ENCODE measurements at regions not wholly inside any gene's neighbourhood (a gene's known extent, or its start where the extent isn't known, plus 50 kb on each side); places are given as distances from the start of the nearest gene placed in this dataset.
A peak's percentile ranks its signal among the peaks of the same experiment; 100 is the strongest.

DNA sequence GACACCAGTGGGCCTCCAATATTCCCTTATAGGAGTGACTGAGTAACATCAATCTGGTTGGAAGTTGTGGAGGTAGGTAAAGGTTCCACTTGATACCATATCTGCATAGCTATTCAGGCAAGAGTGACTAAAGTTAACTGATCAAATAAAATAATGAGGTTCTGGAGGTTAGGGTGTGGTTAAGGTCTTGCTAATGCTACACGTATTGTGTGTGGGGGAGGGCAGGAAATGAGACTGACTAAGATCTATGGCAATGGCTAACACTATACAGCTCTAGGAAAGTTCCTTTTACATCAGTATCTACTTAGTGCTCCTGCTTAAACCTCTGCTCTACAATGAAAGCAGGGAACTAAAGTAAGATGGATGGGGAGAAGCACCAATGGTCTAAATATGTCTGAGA lies 149.1 kb upstream of the MGAT5 start:
- peak; percentile 13 to 26 for DNase-seq

GRCh38 chr2:134107402-134107801 lies 146.5 kb upstream of the MGAT5 start:
- DNase-seq: no peak

GRCh38 chr2:134108113-134108512 lies 145.8 kb upstream of the MGAT5 start:
- no peak for DNase-seq

- DNase-seq: no peak
Observed at GRCh38 chr2:134109246-134109645, 144.6 kb upstream of the MGAT5 start.

- DNase-seq: no peak
Observed at GRCh38 chr2:134109725-134110124, 144.1 kb upstream of the MGAT5 start.

GRCh38 chr2:134110532-134110931 lies 143.3 kb upstream of the MGAT5 start:
- no peak for DNase-seq

DNA sequence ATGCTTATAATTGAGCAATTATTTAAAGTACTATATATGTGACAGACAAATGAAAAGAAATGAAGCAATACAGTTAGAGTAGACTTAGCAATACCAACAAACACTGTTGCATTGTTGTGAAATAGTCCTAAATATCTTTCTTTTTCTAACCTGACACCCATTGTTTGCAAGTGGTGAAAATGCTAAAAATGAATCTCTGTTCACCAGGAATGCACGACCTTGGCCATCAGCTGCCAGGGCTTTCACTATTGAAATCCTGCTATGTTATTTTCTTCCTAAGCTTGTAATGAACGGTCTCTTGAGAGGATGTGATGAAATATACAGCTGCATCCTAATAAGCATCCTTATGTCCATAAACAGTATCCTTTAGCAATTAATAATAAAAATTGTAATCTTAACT lies 136.2 kb upstream of the MGAT5 start:
- no peak for DNase-seq

DNA sequence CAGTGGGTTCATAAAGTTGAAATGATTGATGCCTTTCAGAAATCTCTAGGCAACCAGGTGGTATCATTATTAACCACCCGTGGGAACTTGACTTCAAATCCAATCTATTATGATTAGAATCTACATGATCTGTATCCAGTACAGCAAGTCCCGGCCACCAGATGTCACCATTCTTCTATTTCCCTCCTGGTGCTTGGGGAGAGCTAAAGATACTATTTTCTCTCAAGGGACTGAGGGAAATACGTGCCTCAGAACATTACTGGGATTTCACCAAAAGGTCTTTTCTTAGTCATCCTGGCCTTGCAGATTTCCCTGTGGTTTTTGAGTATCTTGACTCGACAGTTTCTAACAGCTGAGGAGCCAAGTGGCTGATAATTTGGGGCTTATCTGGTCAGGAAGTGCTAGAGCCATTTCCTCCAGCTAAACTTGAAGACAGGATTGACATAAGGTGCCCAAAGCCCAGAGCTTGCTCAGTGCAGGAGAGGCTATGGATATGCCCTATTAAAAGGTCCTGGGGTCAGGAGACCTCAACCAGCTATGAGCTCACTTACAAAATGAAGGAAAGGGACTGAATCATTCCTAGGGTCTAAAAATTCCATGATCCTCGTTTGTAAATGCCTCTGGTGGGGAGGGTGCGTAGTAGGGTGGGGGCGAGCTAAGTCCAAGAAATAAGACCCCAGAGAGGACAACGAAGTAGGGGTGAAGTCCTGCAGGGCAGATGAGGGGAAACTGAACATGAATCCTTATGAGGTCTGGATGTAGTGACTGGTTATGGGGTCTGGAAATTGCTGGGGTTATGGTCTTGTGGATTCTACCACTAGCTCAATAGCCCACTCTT lies 135.4 kb upstream of the MGAT5 start:
- peak; percentile 88 to 89 for DNase-seq

GRCh38 chr2:134119117-134119712 lies 134.7 kb upstream of the MGAT5 start:
- DNase-seq: no peak

GRCh38 chr2:134119713-134120405 lies 134.0 kb upstream of the MGAT5 start:
- DNase-seq: peak; percentile 73 to 76

DNA sequence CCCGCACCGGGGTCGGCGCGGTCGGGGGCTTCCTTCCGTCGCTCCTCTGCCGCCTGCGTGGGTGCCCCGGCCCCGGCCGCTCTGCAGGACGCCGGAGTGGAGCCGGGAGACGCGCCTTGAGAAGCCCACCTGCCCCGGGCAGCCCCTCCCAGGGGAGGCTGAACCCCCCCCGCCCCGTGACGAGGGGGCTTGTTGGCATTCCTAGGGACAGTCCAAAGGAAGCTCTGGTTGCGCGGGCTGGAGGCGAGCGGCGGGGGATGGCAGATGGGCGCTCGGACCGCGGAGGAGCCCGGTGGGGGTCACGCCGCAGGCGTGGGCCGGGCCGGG lies 133.5 kb upstream of the MGAT5 start:
- DNase-seq: no peak

DNA sequence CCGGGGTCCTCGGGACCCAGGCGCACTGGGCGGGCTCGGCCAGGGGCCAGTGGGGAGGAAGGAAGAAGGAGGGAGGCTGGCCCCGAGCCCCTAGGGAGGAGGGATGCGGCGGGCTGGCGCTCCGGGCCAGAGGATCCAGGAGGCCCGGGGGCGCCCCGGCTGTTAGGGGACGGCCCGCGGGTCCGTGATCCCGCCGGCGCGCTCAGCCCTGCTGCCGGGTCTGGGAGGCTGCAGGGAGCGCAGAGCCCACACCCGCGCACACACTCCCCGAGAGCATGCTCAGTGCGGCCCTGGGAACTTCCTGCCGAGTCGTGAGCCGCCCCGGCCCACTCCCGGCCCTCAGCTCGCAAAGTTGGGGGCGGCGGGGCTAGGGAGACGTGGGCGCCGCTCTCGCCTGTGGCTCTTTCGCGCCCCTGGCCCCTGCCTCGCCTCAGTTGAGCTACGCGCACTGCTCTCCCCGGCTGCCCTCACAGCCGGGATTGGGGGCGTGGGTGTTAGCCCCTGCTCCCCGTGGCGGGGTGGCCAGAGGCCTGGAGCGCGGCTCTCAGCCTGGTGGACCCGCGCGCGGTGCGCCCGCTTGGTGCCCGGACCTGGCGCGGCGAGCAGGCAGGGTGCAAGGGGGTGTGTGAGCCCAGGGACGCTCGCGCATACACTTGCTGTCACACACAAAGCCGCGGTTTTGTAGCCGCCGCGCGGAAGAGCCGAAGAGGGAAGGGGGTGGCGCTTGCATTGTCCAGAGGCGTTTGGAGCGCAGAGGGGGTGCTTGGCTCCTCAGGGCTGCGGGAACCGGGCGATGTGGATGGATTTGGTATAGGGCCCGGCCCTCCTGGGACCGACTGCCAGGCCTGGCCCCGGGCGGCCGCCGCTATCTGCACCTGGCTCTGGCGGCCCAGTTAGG lies 132.9 kb upstream of the MGAT5 start:
- peak; percentile 54 to 62 for DNase-seq

GRCh38 chr2:134122610-134123009 lies 131.3 kb upstream of the MGAT5 start:
- DNase-seq: peak in 1 of 2 experiments; percentile 6

DNA sequence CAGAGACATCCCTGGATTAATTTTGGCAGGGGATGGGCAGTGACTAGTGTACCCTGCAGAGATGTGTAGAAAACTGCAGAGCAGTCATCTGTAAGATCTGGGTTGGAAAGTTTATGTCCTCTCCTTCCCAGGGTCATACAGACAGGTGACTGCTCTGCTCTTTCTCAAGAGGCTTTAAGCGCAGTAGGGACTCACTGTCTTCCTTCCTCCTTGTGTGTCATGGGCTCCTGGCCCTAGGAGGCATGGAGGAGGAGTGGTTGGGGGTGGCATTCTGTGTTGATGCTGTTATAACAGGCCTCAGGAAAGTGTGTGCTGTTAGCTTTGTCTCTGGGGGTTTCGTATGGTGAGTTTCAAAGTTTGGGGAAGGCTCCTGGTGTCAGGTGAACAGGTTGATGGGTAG lies 130.5 kb upstream of the MGAT5 start:
- no peak for DNase-seq

- DNase-seq: no peak
Observed at GRCh38 chr2:134124047-134124753, 129.7 kb upstream of the MGAT5 start.

GRCh38 chr2:134127496-134127895 lies 126.4 kb upstream of the MGAT5 start:
- DNase-seq: peak; percentile 59 to 63

GRCh38 chr2:134128746-134129145 lies 125.1 kb upstream of the MGAT5 start:
- no peak for DNase-seq

DNA sequence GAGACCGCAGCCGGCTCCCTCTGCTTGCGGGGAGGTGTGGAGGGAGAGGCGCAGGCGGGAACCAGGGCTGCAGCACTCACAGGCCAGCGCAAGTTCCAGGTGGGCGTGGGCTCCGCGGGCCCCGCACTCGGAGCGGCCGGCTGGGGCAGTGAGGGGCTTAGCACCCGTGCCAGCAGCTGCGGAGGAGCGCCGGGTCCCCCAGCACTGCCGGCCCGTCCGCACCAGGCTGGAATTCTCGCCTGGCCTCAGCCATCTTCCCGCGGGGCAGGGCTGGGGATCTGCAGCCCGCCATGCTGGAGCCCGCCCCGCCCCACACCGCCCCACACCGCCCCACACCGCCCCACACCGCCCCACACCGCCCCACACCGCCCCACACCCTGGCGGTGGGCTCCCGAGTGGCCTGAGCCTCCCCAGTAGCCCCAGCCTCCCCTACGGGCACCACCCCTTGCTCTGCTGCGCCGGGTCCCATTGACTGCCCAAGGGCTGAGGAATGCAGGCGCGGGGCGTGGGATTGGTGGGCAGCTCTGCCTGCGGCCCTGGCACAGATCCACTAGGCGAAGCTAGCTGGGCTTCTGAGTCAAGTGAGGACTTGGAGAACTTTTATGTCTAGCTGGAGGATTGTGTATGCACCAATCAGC lies 123.9 kb upstream of the MGAT5 start:
- no peak for DNase-seq

DNA sequence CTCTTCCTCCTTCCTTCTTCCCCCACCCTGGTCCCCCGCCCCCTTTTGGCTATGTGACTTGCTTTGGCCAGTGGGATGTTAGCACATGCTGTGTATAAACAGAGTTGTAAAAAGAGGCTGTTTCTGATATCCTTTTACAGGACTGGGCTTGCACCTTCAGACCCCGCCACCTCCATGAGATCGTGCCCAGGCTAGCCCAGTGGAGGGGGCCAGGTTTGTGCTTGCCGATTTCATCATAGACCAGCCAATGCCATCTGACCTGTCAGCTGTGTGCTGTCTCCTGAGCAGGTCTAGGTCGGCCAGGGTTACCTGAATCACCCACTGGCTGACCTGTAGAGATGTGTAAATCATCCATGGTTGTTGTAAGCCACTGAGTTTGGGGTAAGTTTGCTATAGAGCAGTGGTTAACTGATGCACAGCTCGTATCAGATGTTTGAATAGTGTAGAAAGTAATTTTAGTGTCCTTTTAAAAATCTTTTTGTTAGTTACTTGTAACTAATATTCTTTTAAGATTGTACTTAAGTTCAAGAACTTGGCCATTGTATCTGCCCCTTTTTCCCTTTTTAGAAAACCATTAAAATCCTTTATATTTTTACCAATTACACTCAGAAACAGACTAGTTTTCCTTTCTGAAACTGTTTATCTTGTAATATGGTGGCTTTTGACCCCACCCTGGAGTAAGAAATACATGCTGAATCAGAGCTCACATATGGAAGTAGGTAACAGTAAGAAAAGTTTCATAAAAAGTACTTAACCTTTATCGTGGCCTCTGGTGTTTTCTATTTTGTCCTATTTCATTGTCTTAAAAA lies 122.0 kb upstream of the MGAT5 start:
- no peak for DNase-seq

- no peak for DNase-seq
Observed at GRCh38 chr2:134132490-134132857, 121.4 kb upstream of the MGAT5 start.

Measured in activated CD4-positive, alpha-beta T cell treated with anti-CD3 and anti-CD28 coated beads, Interleukin-2, amount 50 U/mL, for 4 hours (primary cell).